HG03280 (cell line): ENCODE measurements at regions not wholly inside any gene's neighbourhood (a gene's known extent, or its start where the extent isn't known, plus 50 kb on each side); places are given as distances from the start of the nearest gene placed in this dataset.
"Not testable (repeated sequence)": the region's sequence is repeated elsewhere in the genome, so short reads cannot be mapped to it uniquely, and the experiment has no call there.

Experiments used
- ATAC-seq: cut with Tn5 transposase; IDR thresholded peaks from one replicate; pipeline ENCODE4 v1.9.1; 2021; ENCODE audit warnings: mild to moderate bottlenecking, moderate library complexity; ENCODE audit not compliant: unreplicated experiment

- ATAC-seq = no peak
These were observed 324.7 kb upstream of the SFSWAP start for GRCh38 chr12:131386167-131386521.

GRCh38 chr12:131386781-131387180, 324.1 kb upstream of the SFSWAP start:
- ATAC-seq = no peak

GRCh38 chr12:131387281-131388163, 323.4 kb upstream of the SFSWAP start:
- ATAC-seq = no peak

DNA sequence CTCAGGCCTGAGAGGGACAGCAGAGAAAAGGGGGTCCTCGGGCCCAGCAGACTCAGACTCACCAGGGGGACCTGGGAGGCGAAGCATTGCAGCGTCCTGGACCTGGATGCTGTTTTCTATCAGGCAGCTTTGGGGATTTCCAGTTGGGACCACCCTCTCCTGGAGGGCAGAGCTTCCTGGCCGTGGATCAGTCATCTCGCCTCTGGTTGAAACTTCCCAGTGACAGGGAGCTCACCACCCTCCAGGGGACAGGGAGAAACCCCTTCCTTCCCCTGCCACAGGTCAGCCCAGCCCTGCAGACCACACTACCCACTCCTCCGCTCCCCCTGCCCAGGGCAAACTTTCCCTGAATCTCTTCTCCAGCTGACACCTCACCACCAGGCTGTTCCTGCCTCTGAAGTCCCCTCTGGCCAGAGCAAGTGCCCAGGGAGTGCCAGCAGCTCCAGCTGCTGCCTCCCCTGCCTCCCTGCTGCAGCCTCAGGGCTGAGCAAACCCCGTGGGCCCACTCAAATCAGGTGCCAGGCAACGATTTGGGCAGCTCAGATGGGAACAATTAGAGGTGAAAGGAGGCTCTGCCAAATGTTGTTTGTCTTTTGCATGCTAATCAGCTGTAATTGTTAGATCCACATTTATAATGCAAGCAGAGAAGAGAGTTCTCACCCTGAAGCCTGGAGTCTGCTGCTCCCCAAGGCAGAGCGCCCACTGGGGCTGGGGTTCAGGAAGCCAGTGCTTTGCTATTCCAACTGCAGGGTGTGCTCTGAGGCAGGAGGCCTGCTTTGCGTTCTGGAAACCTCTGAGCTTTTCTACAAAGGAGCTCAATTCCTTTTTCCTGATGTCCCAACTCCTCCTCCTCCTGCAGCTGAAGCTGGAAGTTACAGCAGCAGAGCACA, 322.5 kb upstream of the SFSWAP start:
- ATAC-seq = not testable (repeated sequence)

DNA sequence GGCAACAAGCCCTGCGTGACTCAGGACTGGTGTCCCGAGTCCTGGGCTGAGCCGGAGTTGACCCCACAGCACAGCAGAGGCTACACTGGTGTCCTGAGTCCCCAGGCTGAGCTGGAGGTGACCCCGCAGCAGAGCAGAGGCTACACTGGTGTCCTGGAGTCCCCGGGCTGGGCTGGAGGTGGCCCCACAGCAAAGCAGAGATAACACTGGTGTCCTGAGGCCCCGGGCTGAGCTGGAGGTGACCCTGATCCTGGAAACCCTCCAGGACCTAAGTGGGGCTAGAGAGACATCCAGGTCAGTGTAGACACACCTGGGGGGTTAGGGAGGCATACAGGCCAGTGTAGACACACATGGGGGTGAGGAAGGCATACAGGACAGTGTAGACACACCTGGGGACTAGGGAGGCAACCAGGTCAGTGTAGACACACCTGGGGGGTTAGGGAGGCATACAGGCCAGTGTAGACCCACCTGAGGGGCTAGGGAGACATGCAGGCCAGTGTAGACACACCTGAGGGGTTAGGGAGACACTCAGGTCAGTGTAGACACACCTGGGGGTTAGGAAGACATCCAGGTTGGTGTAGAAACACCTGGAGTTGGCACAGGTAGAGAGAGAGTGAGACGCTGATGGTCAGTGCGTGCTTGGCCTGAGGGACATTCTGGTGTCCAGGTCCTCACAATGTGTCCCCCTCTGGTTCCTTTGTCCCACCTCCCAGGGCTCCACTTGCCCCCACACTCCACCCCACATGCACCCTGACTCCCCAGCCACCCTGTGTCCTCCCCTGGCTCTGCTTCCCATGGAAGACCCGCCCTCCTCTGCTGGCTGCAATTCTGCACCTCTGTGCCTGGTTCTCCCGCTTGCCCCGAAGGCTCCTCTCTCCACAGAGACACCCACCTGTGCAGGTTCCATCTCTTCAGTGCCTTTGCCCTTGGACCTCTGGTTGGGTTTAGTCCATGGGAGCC, 321.6 kb upstream of the SFSWAP start:
- no peak for ATAC-seq

- ATAC-seq = no peak
These were observed 320.2 kb upstream of the SFSWAP start for GRCh38 chr12:131390412-131391334.

- no peak for ATAC-seq
These were observed 319.5 kb upstream of the SFSWAP start for GRCh38 chr12:131391399-131391798.

DNA sequence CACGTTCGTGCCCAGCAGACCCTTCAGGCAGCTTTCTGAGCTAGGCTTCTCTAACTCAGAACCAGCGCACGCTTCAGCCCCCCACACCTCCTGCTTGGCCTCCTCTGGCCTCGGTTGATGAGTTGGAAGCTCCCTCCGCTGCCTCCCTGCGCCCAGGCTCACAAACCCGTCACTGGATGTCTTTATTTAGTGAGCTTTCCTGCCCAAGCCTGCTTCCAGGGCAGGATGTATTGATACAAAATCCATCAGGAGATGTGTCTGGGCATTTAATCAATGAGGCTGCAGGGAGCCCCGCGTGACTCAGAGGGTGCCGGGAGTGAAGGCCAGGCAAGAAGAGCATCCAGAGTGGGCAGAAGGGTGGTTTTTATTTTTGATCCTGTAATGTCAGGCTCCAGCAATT, 316.1 kb upstream of the SFSWAP start:
- ATAC-seq = not testable (repeated sequence)

DNA sequence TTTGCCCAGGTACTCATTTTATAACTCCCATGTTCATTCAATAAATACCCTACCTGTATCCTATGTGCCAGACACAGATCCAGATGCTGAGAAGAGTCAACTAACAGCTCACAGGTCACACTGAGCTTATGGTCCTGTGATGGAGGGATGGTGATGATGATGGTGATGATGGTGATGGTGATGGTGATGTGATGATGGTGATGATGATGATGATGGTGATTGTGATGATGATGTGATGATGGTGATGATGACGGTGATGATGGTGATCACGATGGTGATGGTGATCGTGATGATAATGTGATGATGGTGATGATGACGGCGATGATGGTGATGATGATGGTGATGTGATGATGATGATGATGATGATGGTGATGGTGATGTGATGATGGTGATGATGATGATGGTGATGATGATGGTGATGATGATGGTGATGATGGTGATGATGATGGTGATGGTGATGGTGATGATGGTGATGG, 315.6 kb upstream of the SFSWAP start:
- not testable (repeated sequence) for ATAC-seq

- no peak for ATAC-seq
These were observed 314.8 kb upstream of the SFSWAP start for GRCh38 chr12:131395971-131396573.

DNA sequence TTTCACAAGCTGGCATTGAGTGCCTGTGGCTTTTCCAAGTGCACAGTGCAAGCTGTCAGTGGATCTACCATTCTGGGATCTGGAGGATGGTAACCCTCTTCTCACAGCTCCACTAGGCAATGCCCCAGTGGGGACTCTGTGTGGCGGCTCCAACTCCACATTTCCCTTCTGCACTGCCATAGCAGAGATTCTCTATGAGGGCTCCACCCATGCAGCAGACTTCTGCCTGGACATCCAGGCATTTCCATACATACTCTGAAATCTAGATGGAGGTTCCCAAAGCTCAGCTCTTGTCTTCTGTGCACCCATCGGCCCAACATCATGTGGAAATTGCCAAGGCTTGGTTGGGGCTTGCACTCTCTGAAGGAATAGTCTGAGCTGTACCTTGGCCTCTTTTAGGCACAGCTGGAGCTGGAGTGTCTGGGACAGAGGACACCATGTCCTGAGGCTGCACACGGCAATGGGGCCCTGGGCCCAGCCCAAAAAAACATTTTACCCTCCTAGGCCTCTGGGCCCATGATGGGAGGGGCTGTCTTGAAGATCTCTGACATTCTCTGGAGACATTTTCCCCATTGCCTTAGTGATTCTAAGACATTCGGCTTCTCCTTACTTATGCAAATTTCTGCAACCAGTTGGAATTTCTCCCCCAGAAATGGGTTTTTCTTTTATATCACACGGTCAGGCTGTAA, 313.3 kb upstream of the SFSWAP start:
- no peak for ATAC-seq

DNA sequence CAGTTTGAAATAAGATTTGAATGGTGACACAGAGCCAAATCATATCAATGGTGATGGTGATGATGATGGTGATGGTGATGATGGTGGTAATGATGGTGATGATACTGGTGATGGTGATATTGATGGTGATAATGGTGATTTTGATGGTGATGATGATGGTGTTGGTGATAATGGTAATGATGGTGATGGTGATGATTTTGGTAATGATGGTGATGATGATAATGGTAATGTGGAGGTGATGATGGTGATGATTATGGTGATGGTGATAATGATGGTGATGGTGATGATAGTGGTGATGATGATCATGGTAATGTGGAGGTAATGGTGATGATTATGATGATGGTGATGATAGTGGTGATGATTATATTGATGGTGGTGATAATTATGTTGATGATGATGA, 311.9 kb upstream of the SFSWAP start:
- no peak for ATAC-seq

DNA sequence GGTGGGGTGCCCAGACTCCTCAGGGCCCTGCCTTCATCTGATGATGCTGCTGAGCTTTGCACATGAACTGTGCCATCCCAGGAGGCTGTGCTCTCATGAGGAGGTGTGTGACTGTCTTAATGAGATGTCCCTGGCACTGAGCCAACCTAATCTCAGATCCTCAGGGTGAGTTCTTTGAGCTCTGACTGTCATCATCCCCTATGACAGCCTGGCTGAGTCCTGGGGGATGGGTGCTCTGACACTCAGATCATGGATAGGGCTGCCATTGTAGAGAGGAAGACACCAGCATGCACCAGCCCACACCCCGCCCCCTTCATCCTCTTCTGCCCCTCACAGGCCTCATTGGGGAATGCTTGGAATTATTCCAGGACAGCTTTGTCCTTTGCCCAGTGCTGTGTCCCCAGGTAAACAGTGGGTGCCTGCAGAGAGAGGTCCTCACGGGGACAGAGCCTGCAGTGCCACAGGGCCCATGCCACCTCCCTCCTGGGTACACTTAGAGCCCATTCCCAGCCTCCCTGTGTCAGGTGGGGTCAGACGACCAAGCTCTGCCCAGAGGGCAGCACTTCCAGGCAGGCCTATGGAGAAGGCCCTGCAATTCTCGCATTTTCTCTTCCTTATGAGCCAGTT, 310.1 kb upstream of the SFSWAP start:
- not testable (repeated sequence) for ATAC-seq

- not testable (repeated sequence) for ATAC-seq
These were observed 308.8 kb upstream of the SFSWAP start for GRCh38 chr12:131401907-131402633.

DNA sequence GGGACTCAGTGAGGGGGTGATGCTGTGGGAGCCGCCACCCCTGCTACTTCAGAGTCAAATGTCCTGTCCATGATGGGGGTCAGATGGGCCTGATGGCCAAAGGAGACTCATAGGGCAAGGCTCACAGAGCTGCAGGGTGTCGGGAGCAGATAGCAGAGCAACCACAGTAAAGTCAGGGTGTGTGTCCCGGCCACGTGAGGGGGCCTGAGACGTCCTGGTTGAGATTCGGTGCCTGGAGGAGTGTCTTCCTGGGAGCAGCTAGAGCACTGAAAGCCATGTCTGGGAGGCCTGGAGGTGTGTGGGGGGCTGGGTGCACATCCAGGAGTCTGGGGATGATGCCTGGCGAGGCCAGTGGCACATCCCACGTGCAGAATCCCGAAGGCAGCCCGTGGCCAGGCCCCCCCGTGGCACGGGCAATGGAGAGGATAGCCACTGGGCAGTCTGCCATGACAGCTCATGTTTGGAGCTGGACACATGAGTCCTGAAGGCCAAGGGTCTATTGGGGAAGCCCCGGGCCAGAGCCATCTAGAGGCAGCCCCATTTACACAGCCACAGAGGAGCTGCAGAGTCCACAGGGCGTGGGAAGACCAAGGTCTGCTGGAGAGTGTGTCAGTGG, 308.0 kb upstream of the SFSWAP start:
- ATAC-seq = no peak

- no peak for ATAC-seq
These were observed 307.2 kb upstream of the SFSWAP start for GRCh38 chr12:131403676-131404075.

GRCh38 chr12:131404705-131405104, 306.2 kb upstream of the SFSWAP start:
- no peak for ATAC-seq
